ENCODE measurements at regions not wholly inside any gene's neighbourhood (a gene's known extent, or its start where the extent isn't known, plus 50 kb on each side); places are given as distances from the start of the nearest gene placed in this dataset.

DNA sequence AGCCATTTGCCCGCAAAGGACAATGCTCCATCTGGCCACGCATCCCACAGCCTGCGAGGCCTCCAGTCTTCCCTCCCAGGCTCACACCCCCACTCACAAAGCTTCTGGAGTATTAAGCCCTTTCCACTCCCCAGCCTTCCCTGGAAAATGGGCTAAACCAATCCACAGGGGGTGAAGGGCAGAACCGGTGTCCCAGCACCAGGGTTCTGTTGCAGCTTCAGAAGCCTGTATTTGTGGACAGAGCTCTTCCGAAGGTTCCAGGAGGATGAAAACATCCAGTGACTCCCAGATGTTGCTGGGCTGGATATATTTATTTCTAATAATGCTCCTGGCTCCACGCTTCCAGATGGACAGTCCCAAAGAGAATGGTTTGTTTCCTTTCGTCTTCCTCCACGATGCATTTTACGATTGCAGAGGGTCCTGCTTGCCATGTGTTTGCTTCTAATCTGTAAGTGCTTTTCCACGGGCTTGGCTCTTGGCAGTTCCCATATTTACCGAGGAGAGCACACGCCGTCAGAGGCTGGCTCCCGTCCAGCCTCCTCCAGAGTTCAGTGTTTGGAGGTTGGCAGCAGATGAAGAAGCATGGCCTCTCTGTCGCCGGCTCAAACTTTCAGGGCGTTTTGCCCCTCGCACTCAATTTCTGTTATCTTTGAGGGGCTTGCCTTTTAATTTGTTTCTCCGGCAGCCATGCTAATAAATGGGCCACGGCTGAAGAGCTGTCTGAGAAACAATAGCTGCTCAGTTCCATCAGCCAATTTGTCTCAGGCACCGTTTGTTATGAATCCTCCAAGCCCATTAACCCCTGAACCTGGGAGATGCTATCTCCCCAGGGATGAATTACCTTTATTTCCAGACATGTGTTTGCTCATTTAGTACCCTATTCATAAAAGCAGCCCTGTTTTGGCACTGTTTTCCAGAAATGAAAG is 367.9 kb upstream of the PROK2 start:
- no peak for TF ChIP-seq POLR2A (IDR thresholded peaks at IDR 0.05; ENCODE audit: low read depth, low read length)
- no peak for TF ChIP-seq POLR2AphosphoS5 (IDR thresholded peaks at IDR 0.05; ENCODE audit: low read depth, low read length)
- TF ChIP-seq TAF1 (IDR thresholded peaks at IDR 0.05; ENCODE audit: low read depth, low read length) = no peak
- no peak for TF ChIP-seq PAX5 (IDR thresholded peaks at IDR 0.05; ENCODE audit: insufficient read depth, low read length, severe bottlenecking)
- no peak for TF ChIP-seq SPI1 (IDR thresholded peaks at IDR 0.05; ENCODE audit: low read depth, low read length)

Data from GM12891 (cell line).